ENCODE measurements at regions not wholly inside any gene's neighbourhood (a gene's known extent, or its start where the extent isn't known, plus 50 kb on each side); places are given as distances from the start of the nearest gene placed in this dataset.

DNA sequence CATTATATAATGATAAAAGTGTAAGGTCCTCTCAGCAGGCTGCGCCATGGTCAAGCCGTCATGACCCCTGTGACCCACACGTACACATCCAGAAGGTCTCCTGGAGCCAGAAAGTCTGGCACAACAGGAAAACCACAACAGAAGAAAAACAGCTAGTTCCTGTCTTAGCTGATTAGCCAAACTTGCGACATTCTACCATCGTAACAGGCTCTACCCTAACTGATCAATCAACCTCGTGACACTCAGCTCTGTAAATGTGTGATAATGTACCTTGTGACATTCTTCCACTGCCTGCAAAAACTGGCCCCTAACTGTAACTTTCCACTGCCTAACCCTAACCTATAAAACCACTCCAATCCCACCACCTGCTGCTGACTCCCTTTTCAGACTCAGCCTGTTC lies 316.4 kb upstream of the TUSC1 start:
- TF ChIP-seq CTCF (IDR thresholded peaks at IDR 0.05) (no peak), POLR2A (IDR thresholded peaks at IDR 0.05) (no peak)

Measured in body of pancreas (tissue), 4 donors.